Heart right ventricle (tissue), 16 donors: ENCODE measurements at regions not wholly inside any gene's neighbourhood (a gene's known extent, or its start where the extent isn't known, plus 50 kb on each side); places are given as distances from the start of the nearest gene placed in this dataset.
"Not testable (repeated sequence)": the region's sequence is repeated elsewhere in the genome, so short reads cannot be mapped to it uniquely, and the experiment has no call there.

Experiments used
- ATAC-seq, 8 donors: fragments of 200-7000 bp; cut with Tn5 transposase; one replicate each; pipeline ENCODE4 v1.9.1; 2020; ENCODE audit warnings: mild to moderate bottlenecking in 8 of 8, moderate library complexity in 8 of 8, moderate number of reproducible peaks in 1 of 8
- DNase-seq, 2 donors: peaks; one replicate each; pipeline ENCODE4 v3.0.0-alpha.2; 2020
- H3K27ac ChIP-seq, 10 donors: fragments of 200-600 bp; sonication (generic) in 2 of 10; one replicate each; pipeline versions ENCODE4 v1.5.0 to v1.8.0; 2020 to 2022; ENCODE audit warnings: mild to moderate bottlenecking in 3 of 10
- H3K27me3 ChIP-seq, 7 donors: fragments of 200-600 bp; one replicate each; pipeline ENCODE4 v1.8.0; 2021 to 2022; ENCODE audit warnings: mild to moderate bottlenecking in 2 of 7
- H3K36me3 ChIP-seq, 9 donors: fragments of 200-600 bp; sonication (generic) in 1 of 9; one replicate each; pipeline versions ENCODE4 v1.5.0 to v1.8.0; 2020 to 2022; ENCODE audit warnings: mild to moderate bottlenecking in 2 of 9
- H3K4me1 ChIP-seq, 9 donors: fragments of 200-600 bp; sonication (generic) in 1 of 9; one replicate each; pipeline versions ENCODE4 v1.5.0 to v1.8.0; 2020 to 2022; ENCODE audit warnings: mild to moderate bottlenecking in 4 of 9
- H3K4me3 ChIP-seq, 10 donors: fragments of 200-600 bp; sonication (generic) in 2 of 10; one replicate each; pipeline versions ENCODE4 v1.5.0 to v1.8.0; 2020 to 2022; ENCODE audit warnings: mild to moderate bottlenecking in 7 of 10, moderate library complexity in 2 of 10
- H3K9me3 ChIP-seq, 11 donors: fragments of 200-600 bp in 10 of 11; sonication (generic) in 2 of 11; one replicate each; pipeline versions ENCODE4 v1.5.0 to v1.8.0; 2013 to 2022; ENCODE audit warnings: mild to moderate bottlenecking in 2 of 11, control low read depth in 1 of 11, moderate library complexity in 1 of 11
- CTCF ChIP-seq, 9 donors: fragments of 200-600 bp; sonication (generic) in 2 of 9; IDR thresholded peaks; one replicate each; pipeline versions ENCODE4 v1.5.0 to v1.8.0; 2021 to 2022; ENCODE audit warnings: antibody characterized with exemption in 9 of 9, mild to moderate bottlenecking in 5 of 9, moderate library complexity in 1 of 9
- WGBS, 2 donors: extraction: QIAGEN DNeasy Blood & Tissue Kit; methylation state at CpG; one replicate each; pipeline ENCODE4 v1.1.7; 2013; ENCODE audit warnings: inconsistent platforms in 1 of 2; 5-methylcytosine and 5-hydroxymethylcytosine counted together
- intact Hi-C, 10 donors: fragments of 100-400 bp; cut with DNase I; formaldehyde crosslinking; loops; one replicate each; pipeline versions ENCODE4 v1.11.1 to v1.14.2; 2022
- donor health status: Arrhythmogenic right ventricular cardiomyopathy.
- donor health status: ischemic (EF 13 %, LVEDD 7.1; RV severe dilation, severe dysfunction).
- donor health status: healthy with polysubstance abuse.
- donor health status: DM: no; HTN: yes; CAD: no.
- donor health status: DM: no; HTN: no; CAD: no.
- donor health status: ischemic (EF 25% LVEDD 6.9; RV normal size, moderate dysfunction).
- donor health status: ischemic (EF 25% LVEDD 5.7; RV mildly dilated, moderate dysfunction).
- donor health status: healthy.
- donor health status: DM: yes; HTN: yes; CAD: no.
- donor health status: Ischemic cardiomyopathy.
- donor health status: ischemic (EF 35%, LVEDD 5.7; RV mildly dilated, moderate dysfunction).
- donor health status: nonischemic (EF 11% LVEDD 7.7; RV severe dilation, severe dysfunction).
- donor health status: DM: yes; HTN: yes; CAD: no.
- donor health status: PGD.
- donor health status: ischemic (EF 29% LVEDD 5.4; RV normal size, mild dysfunction).
- donor health status: nonischemic (EF 23%, LVEDD 6.1; RV moderate dilation, normal function).

DNA sequence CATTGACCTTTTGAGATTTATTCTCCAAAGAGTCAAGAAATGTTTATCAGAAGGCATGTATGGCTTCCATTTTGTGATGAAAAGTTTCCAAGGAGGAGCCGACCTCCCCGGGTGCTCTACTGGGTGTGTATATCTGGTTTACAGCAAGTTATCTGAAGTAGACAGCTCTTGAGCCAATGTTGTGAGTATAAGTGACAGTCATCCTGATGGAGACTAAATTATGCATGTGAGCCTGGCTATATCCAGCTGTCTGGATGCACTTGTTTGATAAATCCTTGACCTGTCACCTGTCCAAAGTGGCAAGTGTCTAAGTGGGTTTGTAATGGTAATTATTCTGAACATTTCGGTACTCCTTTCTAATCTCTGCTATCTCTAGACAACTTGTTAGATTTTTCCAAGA is 142.2 kb downstream of the NR2F2 start:
- Histone ChIP-seq H3K27me3 (peaks cover 0 to 22% (median 0%) of the 10 kb centered on the region in 7 donors), H3K36me3 (no peaks in the 10 kb centered on the region), H3K9me3 (no peaks in the 10 kb centered on the region), H3K4me3 (no peak overlapping the region), H3K4me1 (no peaks in the 10 kb centered on the region), H3K27ac (no peak overlapping the region)
- DNase-seq (no peak), ATAC-seq (no peak)
- no peak for TF ChIP-seq CTCF (IDR thresholded peaks at IDR 0.05)
- WGBS, 2 donors: 36 to 44% methylated on average over 3 of the region's 3 CpGs
- intact Hi-C loops: no loop called here

DNA sequence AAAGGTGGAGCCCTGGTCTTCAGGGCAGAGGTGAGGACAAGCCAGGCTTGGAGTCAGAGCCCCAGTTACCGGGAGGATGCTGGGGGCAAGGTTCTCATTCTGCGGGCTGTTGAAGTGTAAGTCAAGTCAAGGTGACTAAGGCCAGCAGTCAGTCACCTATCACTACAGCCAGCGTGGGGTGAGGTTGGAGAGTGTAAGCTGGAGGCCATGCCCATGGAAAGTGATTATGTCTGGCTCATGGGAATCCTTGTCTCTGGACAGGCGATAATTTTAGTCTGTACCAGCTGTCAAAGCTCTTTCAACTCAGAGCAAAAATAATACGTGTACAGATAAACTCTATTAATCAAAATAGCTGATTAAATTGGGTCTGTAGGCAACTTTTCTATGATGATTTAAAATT is 143.1 kb downstream of the NR2F2 start:
- Histone ChIP-seq H3K27ac (no peak overlapping the region), H3K4me3 (no peak overlapping the region), H3K27me3 (peaks cover 0 to 22% (median 0%) of the 10 kb centered on the region in 7 donors), H3K9me3 (no peaks in the 10 kb centered on the region), H3K36me3 (no peaks in the 10 kb centered on the region), H3K4me1 (no peaks in the 10 kb centered on the region)
- intact Hi-C loops: no loop called here
- peak in 1 of 2 donors; percentile 11 for DNase-seq
- 36 to 49% methylated on average over 5 of the region's 5 CpGs for WGBS, 2 donors
- peak in 2 of 8 donors; percentile 27 to 48 for ATAC-seq
- no peak for TF ChIP-seq CTCF (IDR thresholded peaks at IDR 0.05)

DNA sequence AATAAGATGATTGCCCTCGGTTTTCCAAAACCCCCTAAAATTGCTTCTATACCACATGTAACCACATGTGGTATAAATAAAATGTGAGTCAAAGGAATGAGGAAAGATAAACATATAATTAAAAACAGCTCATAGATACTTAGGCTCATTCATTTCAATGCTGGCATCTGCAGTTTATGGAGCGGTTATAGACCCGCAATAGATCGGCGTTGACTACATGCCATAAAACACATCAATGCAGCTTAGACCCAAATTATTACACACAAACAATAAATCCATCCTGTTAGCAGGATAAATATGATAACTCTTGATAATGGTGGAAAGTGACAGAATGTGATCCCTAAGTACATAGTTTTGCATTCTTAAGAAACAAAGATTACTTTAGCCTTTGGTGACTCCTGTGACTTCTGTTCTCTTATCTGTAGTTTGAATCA is 143.7 kb downstream of the NR2F2 start:
- Histone ChIP-seq H3K27me3 (peaks cover 0 to 22% (median 0%) of the 10 kb centered on the region in 7 donors), H3K4me1 (no peaks in the 10 kb centered on the region), H3K4me3 (no peak overlapping the region), H3K36me3 (no peaks in the 10 kb centered on the region), H3K9me3 (no peaks in the 10 kb centered on the region), H3K27ac (no peak overlapping the region)
- 92% methylated on average over 5 of the region's 5 CpGs for WGBS, 2 donors
- ATAC-seq (no peak), DNase-seq (no peak)
- intact Hi-C loops: no loop called here
- no peak for TF ChIP-seq CTCF (IDR thresholded peaks at IDR 0.05)

GRCh38 chr15:96477227-96477626 is 146.7 kb downstream of the NR2F2 start:
- intact Hi-C loops: no loop called here
- H3K27me3 ChIP-seq: no peaks in the 10 kb centered on the region
- no peak overlapping the region for H3K4me3 ChIP-seq
- 91% methylated on average over 3 of the region's 3 CpGs for WGBS, 2 donors
- no peak overlapping the region for H3K27ac ChIP-seq
- no peak for TF ChIP-seq CTCF (IDR thresholded peaks at IDR 0.05)
- no peaks in the 10 kb centered on the region for H3K9me3 ChIP-seq
- DNase-seq: no peak
- no peaks in the 10 kb centered on the region for H3K36me3 ChIP-seq
- no peak for ATAC-seq
- no peaks in the 10 kb centered on the region for H3K4me1 ChIP-seq

DNA sequence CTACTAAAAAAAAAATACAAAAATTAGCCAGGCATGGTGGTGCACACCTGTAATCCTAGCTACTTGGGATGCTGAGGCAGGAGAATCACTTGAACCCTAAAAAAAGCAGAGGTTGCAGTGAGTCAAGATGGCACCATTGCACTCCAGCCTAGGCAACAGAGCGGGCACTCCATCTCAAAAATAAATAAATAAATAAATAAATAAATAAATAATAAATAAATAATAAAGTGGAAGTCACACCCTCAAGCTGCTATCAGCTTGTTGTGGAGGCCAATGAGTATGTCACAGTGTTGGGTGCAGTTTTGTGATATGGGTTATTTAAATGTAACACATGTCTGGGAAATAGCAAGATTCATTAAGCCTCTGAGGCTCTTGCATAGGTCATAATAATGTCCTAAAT is 153.9 kb downstream of the NR2F2 start:
- H3K27me3 ChIP-seq: peaks cover 0 to 15% (median 7%) of the 10 kb centered on the region in 7 donors
- WGBS, 2 donors: 97% methylated on average over 1 of the region's 1 CpG
- not testable (repeated sequence) for H3K4me3 ChIP-seq, ATAC-seq, H3K27ac ChIP-seq, H3K4me1 ChIP-seq, H3K36me3 ChIP-seq, DNase-seq, H3K9me3 ChIP-seq
- intact Hi-C loops: loop anchor here in 1 of 10 donors (10.0 kb wide), 1 partner anchor 60 kb away; no protein-coding TSS in a partner anchor
